GM18858 (cell line): ENCODE measurements at regions not wholly inside any gene's neighbourhood (a gene's known extent, or its start where the extent isn't known, plus 50 kb on each side); places are given as distances from the start of the nearest gene placed in this dataset.

ENCODE experiments used
- ATAC-seq: cut with Tn5 transposase; IDR thresholded peaks from one replicate; pipeline ENCODE4 v1.9.1; 2021; ENCODE audit not compliant: unreplicated experiment

DNA sequence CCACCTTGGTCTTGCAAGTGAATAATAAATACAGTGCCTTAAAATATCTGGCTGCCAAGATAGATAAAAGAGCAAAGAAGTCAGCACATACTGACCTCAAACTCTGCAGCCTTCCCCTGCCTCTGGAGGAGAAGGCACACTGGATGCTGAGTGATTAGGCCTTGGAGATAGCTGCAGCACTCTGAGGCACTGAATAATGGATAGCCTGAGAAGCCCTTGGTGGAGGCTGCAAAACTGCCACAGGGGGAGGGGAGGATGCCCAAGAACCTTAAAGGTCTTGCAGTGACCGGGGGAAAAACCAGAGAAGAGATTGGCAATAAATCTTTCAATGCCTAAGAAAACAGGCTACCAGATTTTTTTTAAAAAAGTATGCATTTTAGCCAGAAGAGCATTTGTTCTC is 167.4 kb upstream of the PRMT6 start:
- ATAC-seq, result no peak

- ATAC-seq, result no peak
These were observed 166.9 kb upstream of the PRMT6 start for GRCh38 chr1:106889583-106889982.

DNA sequence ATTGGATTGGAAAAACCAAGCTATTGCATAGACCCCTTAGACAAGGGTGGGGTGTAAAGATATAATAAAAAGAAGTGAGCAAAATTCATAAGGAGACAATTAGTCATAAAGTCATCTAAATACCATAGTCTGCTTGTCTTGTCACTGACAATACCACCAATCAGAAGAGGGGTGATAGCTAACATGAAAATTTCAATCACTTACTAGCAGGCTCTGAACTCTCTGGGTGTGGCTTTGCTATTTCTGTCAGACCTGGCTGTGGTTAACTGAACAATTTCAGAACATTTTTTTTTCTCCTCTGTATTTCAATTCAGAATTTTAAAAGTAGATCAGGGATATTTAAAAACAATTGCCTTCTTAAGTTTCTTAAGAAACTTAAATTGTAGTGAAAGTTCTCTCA is 158.5 kb upstream of the PRMT6 start:
- no peak for ATAC-seq

- no peak for ATAC-seq
These were observed 156.8 kb upstream of the PRMT6 start for GRCh38 chr1:106899644-106900043.

- peak; percentile 100 for ATAC-seq
These were observed 148.7 kb upstream of the PRMT6 start for GRCh38 chr1:106907795-106908194.

GRCh38 chr1:106908689-106909088 is 147.8 kb upstream of the PRMT6 start:
- no peak for ATAC-seq

GRCh38 chr1:106910798-106911197 is 145.7 kb upstream of the PRMT6 start:
- no peak for ATAC-seq

DNA sequence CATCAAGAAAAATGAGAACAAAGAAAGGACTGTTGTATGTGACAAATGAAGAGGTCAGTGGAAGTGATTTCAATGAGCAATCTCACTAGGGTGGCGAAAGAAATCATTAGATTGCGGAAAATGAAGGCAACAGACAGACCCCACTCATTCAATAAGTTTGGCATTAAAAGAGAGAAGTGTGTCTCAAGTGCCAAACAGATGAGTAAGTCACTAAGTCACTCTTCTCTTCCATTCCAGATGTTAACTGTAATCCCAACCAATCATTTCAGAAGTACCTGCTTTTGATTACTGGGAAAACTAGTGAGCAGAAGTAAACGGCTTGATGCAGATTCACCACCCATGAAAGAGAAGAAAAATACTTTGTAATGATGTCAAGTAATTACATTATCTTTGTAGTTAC is 144.3 kb upstream of the PRMT6 start:
- no peak for ATAC-seq

DNA sequence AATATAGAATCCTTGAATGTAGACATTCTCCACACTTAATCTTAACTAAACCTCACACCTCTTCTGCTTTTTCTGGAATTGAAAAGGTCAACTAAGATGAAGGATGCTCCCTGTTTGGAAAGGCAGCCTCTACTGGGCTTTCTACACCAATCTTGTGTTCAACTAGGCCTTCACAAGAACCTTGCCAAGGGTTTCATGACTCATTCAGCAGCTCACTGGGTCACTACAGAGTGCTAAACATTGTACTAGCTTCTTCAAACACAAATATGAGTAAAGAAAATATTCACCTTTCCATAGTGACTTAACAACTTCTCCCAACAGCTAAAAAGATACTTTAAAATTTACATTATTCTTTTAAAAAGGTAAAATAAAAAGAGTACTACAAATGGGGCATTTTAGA is 135.3 kb upstream of the PRMT6 start:
- ATAC-seq, result no peak

GRCh38 chr1:106924360-106924759 is 132.1 kb upstream of the PRMT6 start:
- ATAC-seq, result no peak

GRCh38 chr1:106925750-106926149 is 130.7 kb upstream of the PRMT6 start:
- no peak for ATAC-seq

GRCh38 chr1:106926803-106927582 is 129.5 kb upstream of the PRMT6 start:
- no peak for ATAC-seq

- no peak for ATAC-seq
These were observed 119.4 kb upstream of the PRMT6 start for GRCh38 chr1:106937104-106937503.

DNA sequence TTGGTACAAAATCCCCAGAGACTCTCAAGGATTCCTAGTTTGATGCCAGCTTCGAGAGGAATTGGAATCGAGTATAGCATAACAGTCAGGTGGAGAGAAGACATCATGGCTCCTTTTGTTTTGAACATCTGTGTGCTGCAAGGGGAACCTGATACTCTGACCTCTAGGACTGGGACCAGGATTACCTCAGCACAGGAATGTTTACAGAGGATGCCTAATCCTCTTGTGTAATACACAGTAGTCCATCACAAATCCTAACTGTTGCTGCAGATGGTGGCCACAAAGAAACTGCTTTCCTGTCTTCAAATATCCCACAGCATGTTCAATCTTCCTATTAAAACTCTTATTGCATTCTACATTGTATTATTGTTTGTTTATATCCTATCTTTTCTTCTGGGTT is 111.8 kb upstream of the PRMT6 start:
- ATAC-seq, result no peak

DNA sequence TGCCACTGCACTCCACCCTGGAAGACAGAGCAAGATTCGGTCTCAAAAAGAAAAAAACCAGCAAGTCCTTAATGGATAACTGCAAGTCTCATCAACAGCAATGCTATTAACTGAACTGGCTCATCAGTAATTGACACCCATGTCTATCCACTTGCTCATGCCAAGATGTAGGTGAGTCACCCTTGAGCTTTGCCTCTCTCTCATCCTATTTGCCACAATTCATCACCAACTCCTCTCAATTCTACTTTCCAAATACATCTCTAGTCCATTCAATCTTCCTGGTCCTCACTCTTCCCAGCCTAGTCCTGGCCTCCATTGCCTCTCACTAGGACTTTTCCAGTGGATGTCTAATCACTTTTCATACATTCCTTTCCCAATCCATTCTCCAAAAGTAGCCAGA is 103.7 kb upstream of the PRMT6 start:
- no peak for ATAC-seq

- no peak for ATAC-seq
These were observed 101.7 kb upstream of the PRMT6 start for GRCh38 chr1:106954661-106955229.

DNA sequence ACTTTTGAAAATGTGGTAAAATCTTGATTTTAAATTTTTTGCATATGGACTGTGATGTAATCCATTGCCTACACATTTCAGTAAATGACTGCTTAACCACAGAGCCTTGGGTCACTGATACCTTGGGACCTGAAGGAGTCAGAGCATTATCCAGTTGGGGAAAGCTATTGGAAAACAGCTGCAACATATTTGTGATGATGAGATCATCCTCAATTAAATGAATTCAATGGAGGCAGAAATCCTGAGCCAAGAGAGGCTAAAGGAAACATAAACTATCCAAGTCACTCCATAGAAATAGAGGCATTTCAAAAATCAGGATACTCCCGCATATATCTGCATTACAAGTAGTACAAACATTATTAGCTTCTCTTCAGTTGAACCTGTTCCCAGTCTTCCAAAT is 99.8 kb upstream of the PRMT6 start:
- ATAC-seq, result no peak

DNA sequence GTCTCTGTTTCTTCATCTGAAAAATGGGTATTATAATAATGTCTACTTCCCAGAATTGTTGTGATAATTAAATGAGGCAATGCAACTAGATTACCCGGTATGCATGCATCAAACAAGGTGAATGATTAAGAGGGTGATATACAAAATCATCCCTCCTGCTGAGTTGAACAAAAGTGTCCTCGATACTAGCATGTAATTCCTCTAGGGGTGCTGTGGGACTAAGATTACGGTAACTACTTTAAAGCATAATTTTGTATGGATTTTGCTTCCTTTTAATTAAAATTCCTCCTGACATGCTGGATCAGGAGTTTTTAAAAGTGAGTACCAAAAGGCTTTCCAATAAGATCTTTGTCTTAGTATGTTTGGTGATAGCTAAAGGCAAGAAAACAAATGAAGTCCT is 98.7 kb upstream of the PRMT6 start:
- ATAC-seq, result no peak

- ATAC-seq, result peak; percentile 57
These were observed 96.1 kb upstream of the PRMT6 start for GRCh38 chr1:106960412-106960811.

DNA sequence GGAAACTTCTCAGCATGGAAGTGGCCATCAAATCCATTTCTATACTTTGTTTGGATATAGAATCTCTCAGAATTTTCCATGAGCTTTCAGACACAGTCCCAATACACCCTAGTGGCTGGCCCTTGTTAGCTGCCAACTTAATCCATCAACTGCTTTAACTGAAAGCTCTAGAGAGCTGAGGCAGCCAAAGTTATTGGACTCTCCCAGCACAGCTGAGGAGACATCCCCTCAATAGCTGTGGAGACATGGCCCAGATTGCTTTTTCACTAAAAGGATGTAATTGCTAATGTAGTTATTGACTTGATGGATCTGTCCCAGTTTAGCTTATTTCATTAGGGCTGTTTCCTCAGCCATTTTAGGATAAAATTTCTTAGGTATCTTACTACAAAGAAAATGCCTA is 94.8 kb upstream of the PRMT6 start:
- no peak for ATAC-seq

DNA sequence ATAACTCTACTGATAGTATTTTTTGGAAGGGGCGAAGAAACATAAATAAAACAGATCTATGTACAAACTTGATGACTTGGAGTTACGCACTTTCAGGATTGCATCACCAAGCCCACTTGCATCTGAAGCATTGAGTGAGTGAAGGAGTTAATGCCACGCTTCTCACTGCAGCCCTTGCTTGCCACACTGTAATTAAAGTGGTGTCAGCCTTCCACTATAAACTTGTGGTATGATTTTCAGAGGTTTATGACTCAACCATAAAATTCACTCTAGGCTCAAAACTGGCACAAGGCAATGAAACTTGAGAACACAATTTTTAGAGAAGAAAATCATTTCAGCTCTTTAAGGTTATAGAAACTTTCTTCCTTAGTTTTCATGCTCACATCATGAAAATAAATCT is 93.9 kb upstream of the PRMT6 start:
- ATAC-seq, result no peak

DNA sequence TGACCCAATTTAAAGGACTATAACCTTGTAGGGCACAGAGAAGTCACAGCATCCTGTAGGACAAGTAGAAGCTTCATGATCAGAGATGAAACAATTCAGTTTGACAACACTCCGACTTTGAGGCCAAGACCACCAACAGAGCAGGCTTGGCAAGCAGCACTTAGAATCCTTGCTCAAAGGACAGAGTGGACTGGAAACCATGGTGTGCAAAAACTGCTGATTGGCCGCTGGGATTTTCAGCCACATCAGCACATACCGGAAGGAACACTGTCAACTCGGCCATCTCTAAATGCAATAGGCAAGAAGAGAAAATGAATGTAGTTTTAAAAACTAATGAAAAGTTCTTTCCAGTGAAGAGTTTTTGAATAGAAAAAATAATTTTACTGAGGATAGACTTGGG is 92.0 kb upstream of the PRMT6 start:
- no peak for ATAC-seq

DNA sequence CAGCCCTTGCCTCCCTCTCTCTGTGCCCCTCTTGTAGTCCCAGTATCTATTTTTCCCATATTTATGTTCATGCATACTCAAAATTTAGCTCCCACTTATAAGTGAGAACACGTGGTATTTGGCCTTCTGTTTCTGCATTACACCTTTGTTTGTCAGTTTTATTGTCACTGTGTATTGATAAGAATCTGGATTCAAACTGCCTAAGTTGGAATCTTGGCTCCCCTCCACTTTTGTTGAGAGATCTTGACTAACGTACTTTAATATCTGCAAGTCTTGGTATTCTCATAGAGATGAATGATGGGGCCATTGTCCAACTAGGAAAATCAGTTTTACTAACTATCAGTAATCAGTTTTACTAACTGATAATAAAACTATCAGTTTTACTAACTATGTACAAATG is 87.8 kb upstream of the PRMT6 start:
- ATAC-seq, result no peak
